Tibial nerve (tissue), 3 donors: ENCODE measurements at regions not wholly inside any gene's neighbourhood (a gene's known extent, or its start where the extent isn't known, plus 50 kb on each side); places are given as distances from the start of the nearest gene placed in this dataset.

Experiments used
- CTCF ChIP-seq, 5 experiments: fragments of 200-600 bp in 3 of 5; fragments of 450-650 bp in 2 of 5; sonication (generic) in 3 of 5; IDR thresholded peaks; one replicate each; pipeline ENCODE4 v1.5.1; 2016 to 2019; ENCODE audit warnings: antibody characterized with exemption in 5 of 5, mild to moderate bottlenecking in 3 of 5, moderate library complexity in 2 of 5
- POLR2A ChIP-seq, 2 donors: fragments of 450-650 bp; IDR thresholded peaks; one replicate each; pipeline ENCODE4 v1.6.1; 2017; ENCODE audit warnings: antibody characterized with exemption in 2 of 2, mild to moderate bottlenecking in 2 of 2, moderate library complexity in 2 of 2

- TF ChIP-seq POLR2A (IDR thresholded peaks at IDR 0.05), result no peak
- no peak for TF ChIP-seq CTCF (IDR thresholded peaks at IDR 0.05)
Observed at GRCh38 chr10:8360814-8361509, 306.5 kb downstream of the GATA3 start.
